ENCODE measurements at regions not wholly inside any gene's neighbourhood (a gene's known extent, or its start where the extent isn't known, plus 50 kb on each side); places are given as distances from the start of the nearest gene placed in this dataset.

DNA sequence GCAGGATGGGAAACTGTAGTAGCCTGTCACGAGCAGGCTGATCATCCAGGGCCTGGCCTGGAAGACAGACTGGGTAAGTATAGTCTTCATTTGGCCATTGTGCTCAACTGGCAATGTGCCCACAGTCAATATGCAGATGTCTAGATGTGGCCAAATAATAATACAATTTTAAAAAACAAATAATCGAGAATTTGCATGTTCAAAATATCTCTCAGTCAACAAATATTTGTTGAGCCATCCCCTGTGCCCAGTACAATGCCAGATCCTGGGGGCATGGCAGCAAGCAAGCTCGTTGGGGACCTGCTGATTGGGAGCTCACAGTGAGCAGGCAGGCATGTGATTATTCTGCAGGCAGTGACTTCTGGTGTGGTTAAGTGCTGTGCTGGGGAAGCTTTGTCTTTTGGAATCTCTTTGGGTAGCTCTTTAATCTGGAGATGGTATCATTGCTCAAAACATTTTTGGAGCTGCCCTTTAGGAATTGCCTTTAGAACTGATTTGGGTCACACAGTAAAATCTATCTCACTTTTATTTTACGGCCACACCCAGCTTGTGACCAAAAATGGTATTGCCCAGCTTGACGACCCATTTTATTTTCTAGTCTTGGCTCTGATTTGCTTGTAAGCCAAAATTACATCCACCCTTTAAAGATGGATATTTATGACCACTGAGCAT, 92.2 kb downstream of the PLCE1 start:
- Mint-ChIP-seq H3K27me3 (ENCODE audit: insufficient read depth, low read depth, poor library complexity) (peaks cover 4% of the 10 kb centered on the region), H3K4me1 (peaks cover 3% of the 10 kb centered on the region; the same call in 2 of the 3 replicates), H3K36me3 (ENCODE audit: low read depth) (no peaks in the 10 kb centered on the region), H3K27ac (no peak overlapping the region), H3K4me3 (no peak overlapping the region), H3K9me3 (no peaks in the 10 kb centered on the region)
- Histone ChIP-seq H3K79me2 (replicated peaks; ENCODE audit: insufficient read depth) (no peaks in the 10 kb centered on the region), H3K4me1 (ENCODE audit: insufficient read depth) (no peaks in the 10 kb centered on the region), H4K20me1 (replicated peaks; ENCODE audit: insufficient read depth) (no peaks in the 10 kb centered on the region), H3K27me3 (ENCODE audit: insufficient read depth) (no peaks in the 10 kb centered on the region), H3K36me3 (ENCODE audit: insufficient read depth) (no peaks in the 10 kb centered on the region), H3K4me2 (no peak overlapping the region), H3F3A (replicated peaks; ENCODE audit: low read depth) (no peaks in the 10 kb centered on the region), H3K27ac (ENCODE audit: low read depth) (no peak overlapping the region), H3K4me3 (no peak overlapping the region), H2AFZ (no peak overlapping the region), H3K9me2 (ENCODE audit: insufficient read depth) (no peaks in the 10 kb centered on the region)
- ATAC-seq (no peak; the same call in 2 of the 3 replicates), DNase-seq (ENCODE audit: low spot score) (no peak)
- TF ChIP-seq NANOG (IDR thresholded peaks at IDR 0.05; ENCODE audit: borderline replicate concordance) = no peak
- TF ChIP-seq CREB1 (CRISPR knock-in tag; IDR thresholded peaks at IDR 0.05; ENCODE audit: low read depth) = no peak
- TF ChIP-seq ZNF331 (CRISPR knock-in tag; IDR thresholded peaks at IDR 0.05; ENCODE audit: low read depth) = no peak
- TF ChIP-seq EZH2 (IDR thresholded peaks at IDR 0.05; ENCODE audit: low read depth, unreplicated experiment) = no peak
- no peak for TF ChIP-seq STAT1 (IDR thresholded peaks at IDR 0.05; ENCODE audit: unreplicated experiment)
- TF ChIP-seq, protein P1, sequence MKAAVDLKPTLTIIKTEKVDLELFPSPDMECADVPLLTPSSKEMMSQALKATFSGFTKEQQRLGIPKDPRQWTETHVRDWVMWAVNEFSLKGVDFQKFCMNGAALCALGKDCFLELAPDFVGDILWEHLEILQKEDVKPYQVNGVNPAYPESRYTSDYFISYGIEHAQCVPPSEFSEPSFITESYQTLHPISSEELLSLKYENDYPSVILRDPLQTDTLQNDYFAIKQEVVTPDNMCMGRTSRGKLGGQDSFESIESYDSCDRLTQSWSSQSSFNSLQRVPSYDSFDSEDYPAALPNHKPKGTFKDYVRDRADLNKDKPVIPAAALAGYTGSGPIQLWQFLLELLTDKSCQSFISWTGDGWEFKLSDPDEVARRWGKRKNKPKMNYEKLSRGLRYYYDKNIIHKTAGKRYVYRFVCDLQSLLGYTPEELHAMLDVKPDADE (IDR thresholded peaks at IDR 0.05) = no peak
- no peak for TF ChIP-seq ZNF114 (CRISPR knock-in tag; IDR thresholded peaks at IDR 0.05)
- TF ChIP-seq, protein P2, sequence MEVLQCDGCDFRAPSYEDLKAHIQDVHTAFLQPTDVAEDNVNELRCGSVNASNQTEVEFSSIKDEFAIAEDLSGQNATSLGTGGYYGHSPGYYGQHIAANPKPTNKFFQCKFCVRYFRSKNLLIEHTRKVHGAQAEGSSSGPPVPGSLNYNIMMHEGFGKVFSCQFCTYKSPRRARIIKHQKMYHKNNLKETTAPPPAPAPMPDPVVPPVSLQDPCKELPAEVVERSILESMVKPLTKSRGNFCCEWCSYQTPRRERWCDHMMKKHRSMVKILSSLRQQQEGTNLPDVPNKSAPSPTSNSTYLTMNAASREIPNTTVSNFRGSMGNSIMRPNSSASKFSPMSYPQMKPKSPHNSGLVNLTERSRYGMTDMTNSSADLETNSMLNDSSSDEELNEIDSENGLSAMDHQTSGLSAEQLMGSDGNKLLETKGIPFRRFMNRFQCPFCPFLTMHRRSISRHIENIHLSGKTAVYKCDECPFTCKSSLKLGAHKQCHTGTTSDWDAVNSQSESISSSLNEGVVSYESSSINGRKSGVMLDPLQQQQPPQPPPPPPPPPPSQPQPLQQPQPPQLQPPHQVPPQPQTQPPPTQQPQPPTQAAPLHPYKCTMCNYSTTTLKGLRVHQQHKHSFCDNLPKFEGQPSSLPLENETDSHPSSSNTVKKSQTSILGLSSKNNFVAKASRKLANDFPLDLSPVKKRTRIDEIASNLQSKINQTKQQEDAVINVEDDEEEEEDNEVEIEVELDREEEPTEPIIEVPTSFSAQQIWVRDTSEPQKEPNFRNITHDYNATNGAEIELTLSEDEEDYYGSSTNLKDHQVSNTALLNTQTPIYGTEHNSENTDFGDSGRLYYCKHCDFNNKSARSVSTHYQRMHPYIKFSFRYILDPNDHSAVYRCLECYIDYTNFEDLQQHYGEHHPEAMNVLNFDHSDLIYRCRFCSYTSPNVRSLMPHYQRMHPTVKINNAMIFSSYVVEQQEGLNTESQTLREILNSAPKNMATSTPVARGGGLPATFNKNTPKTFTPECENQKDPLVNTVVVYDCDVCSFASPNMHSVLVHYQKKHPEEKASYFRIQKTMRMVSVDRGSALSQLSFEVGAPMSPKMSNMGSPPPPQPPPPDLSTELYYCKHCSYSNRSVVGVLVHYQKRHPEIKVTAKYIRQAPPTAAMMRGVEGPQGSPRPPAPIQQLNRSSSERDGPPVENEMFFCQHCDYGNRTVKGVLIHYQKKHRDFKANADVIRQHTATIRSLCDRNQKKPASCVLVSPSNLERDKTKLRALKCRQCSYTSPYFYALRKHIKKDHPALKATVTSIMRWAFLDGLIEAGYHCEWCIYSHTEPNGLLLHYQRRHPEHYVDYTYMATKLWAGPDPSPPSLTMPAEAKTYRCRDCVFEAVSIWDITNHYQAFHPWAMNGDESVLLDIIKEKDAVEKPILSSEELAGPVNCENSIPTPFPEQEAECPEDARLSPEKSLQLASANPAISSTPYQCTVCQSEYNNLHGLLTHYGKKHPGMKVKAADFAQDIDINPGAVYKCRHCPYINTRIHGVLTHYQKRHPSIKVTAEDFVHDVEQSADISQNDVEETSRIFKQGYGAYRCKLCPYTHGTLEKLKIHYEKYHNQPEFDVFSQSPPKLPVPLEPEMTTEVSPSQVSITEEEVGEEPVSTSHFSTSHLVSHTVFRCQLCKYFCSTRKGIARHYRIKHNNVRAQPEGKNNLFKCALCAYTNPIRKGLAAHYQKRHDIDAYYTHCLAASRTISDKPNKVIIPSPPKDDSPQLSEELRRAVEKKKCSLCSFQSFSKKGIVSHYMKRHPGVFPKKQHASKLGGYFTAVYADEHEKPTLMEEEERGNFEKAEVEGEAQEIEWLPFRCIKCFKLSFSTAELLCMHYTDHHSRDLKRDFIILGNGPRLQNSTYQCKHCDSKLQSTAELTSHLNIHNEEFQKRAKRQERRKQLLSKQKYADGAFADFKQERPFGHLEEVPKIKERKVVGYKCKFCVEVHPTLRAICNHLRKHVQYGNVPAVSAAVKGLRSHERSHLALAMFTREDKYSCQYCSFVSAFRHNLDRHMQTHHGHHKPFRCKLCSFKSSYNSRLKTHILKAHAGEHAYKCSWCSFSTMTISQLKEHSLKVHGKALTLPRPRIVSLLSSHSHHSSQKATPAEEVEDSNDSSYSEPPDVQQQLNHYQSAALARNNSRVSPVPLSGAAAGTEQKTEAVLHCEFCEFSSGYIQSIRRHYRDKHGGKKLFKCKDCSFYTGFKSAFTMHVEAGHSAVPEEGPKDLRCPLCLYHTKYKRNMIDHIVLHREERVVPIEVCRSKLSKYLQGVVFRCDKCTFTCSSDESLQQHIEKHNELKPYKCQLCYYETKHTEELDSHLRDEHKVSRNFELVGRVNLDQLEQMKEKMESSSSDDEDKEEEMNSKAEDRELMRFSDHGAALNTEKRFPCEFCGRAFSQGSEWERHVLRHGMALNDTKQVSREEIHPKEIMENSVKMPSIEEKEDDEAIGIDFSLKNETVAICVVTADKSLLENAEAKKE (CRISPR knock-in tag; IDR thresholded peaks at IDR 0.05) = no peak
- TF ChIP-seq POLR2AphosphoS5 (IDR thresholded peaks at IDR 0.05; ENCODE audit: low read depth) = no peak
- no peak for TF ChIP-seq EZH2phosphoT487 (IDR thresholded peaks at IDR 0.05; ENCODE audit: unreplicated experiment)
- no peak for TF ChIP-seq JUNB (IDR thresholded peaks at IDR 0.05; ENCODE audit: unreplicated experiment)
- TF ChIP-seq, protein P3, sequence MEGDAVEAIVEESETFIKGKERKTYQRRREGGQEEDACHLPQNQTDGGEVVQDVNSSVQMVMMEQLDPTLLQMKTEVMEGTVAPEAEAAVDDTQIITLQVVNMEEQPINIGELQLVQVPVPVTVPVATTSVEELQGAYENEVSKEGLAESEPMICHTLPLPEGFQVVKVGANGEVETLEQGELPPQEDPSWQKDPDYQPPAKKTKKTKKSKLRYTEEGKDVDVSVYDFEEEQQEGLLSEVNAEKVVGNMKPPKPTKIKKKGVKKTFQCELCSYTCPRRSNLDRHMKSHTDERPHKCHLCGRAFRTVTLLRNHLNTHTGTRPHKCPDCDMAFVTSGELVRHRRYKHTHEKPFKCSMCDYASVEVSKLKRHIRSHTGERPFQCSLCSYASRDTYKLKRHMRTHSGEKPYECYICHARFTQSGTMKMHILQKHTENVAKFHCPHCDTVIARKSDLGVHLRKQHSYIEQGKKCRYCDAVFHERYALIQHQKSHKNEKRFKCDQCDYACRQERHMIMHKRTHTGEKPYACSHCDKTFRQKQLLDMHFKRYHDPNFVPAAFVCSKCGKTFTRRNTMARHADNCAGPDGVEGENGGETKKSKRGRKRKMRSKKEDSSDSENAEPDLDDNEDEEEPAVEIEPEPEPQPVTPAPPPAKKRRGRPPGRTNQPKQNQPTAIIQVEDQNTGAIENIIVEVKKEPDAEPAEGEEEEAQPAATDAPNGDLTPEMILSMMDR (conservative IDR thresholded peaks at IDR 0.05; ENCODE audit: low read depth in 2 of 2) = no peak
- TF ChIP-seq, protein P4, sequence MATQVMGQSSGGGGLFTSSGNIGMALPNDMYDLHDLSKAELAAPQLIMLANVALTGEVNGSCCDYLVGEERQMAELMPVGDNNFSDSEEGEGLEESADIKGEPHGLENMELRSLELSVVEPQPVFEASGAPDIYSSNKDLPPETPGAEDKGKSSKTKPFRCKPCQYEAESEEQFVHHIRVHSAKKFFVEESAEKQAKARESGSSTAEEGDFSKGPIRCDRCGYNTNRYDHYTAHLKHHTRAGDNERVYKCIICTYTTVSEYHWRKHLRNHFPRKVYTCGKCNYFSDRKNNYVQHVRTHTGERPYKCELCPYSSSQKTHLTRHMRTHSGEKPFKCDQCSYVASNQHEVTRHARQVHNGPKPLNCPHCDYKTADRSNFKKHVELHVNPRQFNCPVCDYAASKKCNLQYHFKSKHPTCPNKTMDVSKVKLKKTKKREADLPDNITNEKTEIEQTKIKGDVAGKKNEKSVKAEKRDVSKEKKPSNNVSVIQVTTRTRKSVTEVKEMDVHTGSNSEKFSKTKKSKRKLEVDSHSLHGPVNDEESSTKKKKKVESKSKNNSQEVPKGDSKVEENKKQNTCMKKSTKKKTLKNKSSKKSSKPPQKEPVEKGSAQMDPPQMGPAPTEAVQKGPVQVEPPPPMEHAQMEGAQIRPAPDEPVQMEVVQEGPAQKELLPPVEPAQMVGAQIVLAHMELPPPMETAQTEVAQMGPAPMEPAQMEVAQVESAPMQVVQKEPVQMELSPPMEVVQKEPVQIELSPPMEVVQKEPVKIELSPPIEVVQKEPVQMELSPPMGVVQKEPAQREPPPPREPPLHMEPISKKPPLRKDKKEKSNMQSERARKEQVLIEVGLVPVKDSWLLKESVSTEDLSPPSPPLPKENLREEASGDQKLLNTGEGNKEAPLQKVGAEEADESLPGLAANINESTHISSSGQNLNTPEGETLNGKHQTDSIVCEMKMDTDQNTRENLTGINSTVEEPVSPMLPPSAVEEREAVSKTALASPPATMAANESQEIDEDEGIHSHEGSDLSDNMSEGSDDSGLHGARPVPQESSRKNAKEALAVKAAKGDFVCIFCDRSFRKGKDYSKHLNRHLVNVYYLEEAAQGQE (IDR thresholded peaks at IDR 0.05; ENCODE audit: unreplicated experiment) = no peak

Data from GM23338 (cell line).